ENCODE measurements at regions not wholly inside any gene's neighbourhood (a gene's known extent, or its start where the extent isn't known, plus 50 kb on each side); places are given as distances from the start of the nearest gene placed in this dataset.

DNA sequence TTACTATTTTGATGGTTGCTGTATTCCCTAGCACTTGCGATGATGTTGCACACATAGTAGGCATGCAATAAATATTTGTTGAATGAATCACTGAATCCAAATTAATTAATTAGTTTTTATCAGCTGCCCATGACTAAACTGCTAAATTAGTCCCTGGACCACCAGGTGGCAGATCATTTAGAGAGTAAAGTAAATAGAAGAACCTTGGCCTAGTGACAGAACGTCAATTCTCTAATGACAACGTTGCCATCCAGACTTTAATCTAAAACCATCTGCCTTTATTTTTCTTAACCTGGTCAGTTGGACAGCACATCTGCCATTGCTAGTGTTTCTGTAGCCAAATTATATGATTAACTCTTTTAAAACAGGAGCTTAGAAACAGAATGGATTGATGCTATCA, 457.5 kb downstream of the KIF4B start:
- TF ChIP-seq GATA2 (IDR thresholded peaks at IDR 0.05; ENCODE audit: low read depth, low read length) (no peak), GATA3 (IDR thresholded peaks at IDR 0.05; ENCODE audit: low read depth, low read length) (no peak)

Data from SH-SY5Y (cell line).